ENCODE measurements at regions not wholly inside any gene's neighbourhood (a gene's known extent, or its start where the extent isn't known, plus 50 kb on each side); places are given as distances from the start of the nearest gene placed in this dataset.

- no peak for TF ChIP-seq CTCF (optimal IDR thresholded peaks at IDR 0.05 in 1 of 3, IDR thresholded peaks at IDR 0.05 in 1 of 3, conservative IDR thresholded peaks at IDR 0.05 in 1 of 3; ENCODE audit: extremely low read depth in 1 of 3, insufficient read depth in 2 of 3, low read length in 3 of 3)
- no peak for TF ChIP-seq EZH2 (IDR thresholded peaks at IDR 0.05; ENCODE audit: low read length)
- Histone ChIP-seq H3K9me3 (ENCODE audit: control insufficient read depth, low read depth, low read length) (no peaks in the 10 kb centered on the region), H3K9ac (ENCODE audit: control insufficient read depth, extremely low read depth, insufficient read depth, low read length) (no peak overlapping the region), H3K27ac (ENCODE audit: control insufficient read depth, insufficient read depth, low read length) (no peak overlapping the region), H3K9me1 (ENCODE audit: control insufficient read depth, extremely low read depth, insufficient read depth, low read length) (no peaks in the 10 kb centered on the region), H3K79me2 (ENCODE audit: control insufficient read depth, insufficient read depth, low read length) (no peaks in the 10 kb centered on the region), H3K4me1 (ENCODE audit: control insufficient read depth, extremely low read depth, insufficient read depth, low read length) (no peaks in the 10 kb centered on the region), H4K20me1 (ENCODE audit: control insufficient read depth, extremely low read depth, insufficient read depth, low read length) (no peaks in the 10 kb centered on the region), H3K4me2 (ENCODE audit: control insufficient read depth, extremely low read depth, insufficient read depth, low read depth, low read length) (no peak overlapping the region), H2AFZ (ENCODE audit: control insufficient read depth, low read length) (no peak overlapping the region), H3K36me3 (ENCODE audit: control insufficient read depth in 2 of 2, extremely low read depth in 1 of 2, insufficient read depth in 2 of 2, low read length in 2 of 2) (no peaks in the 10 kb centered on the region), H3K27me3 (ENCODE audit: control insufficient read depth, extremely low read depth, insufficient read depth, low read length) (no peaks in the 10 kb centered on the region), H3K4me3 (ENCODE audit: control insufficient read depth in 2 of 3, extremely low read depth in 1 of 3, insufficient read depth in 2 of 3, low read depth in 1 of 3, low read length in 3 of 3) (no peak overlapping the region)
- dilution Hi-C loops (cut with MboI; ENCODE audit: extremely low pct_ligation_motif_present, low sequenced_read_pairs), result no loop called here
- DNase-seq (ENCODE audit: low read depth, low spot score) (no peak), FAIRE-seq (no peak)
These were observed 265.4 kb downstream of the DTWD2 start for GRCh38 chr5:118723021-118723338.

- Histone ChIP-seq H4K20me1 (ENCODE audit: control insufficient read depth, extremely low read depth, insufficient read depth, low read length) (no peaks in the 10 kb centered on the region), H3K79me2 (ENCODE audit: control insufficient read depth, insufficient read depth, low read length) (no peaks in the 10 kb centered on the region), H3K9me3 (ENCODE audit: control insufficient read depth, low read depth, low read length) (no peaks in the 10 kb centered on the region), H3K4me1 (ENCODE audit: control insufficient read depth, extremely low read depth, insufficient read depth, low read length) (no peaks in the 10 kb centered on the region), H3K27me3 (ENCODE audit: control insufficient read depth, extremely low read depth, insufficient read depth, low read length) (no peaks in the 10 kb centered on the region), H3K9me1 (ENCODE audit: control insufficient read depth, extremely low read depth, insufficient read depth, low read length) (no peaks in the 10 kb centered on the region), H3K27ac (ENCODE audit: control insufficient read depth, insufficient read depth, low read length) (no peak overlapping the region), H3K4me2 (ENCODE audit: control insufficient read depth, extremely low read depth, insufficient read depth, low read depth, low read length) (no peak overlapping the region), H3K36me3 (ENCODE audit: control insufficient read depth in 2 of 2, extremely low read depth in 1 of 2, insufficient read depth in 2 of 2, low read length in 2 of 2) (no peaks in the 10 kb centered on the region), H2AFZ (ENCODE audit: control insufficient read depth, low read length) (no peak overlapping the region), H3K4me3 (ENCODE audit: control insufficient read depth in 2 of 3, extremely low read depth in 1 of 3, insufficient read depth in 2 of 3, low read depth in 1 of 3, low read length in 3 of 3) (no peak overlapping the region), H3K9ac (ENCODE audit: control insufficient read depth, extremely low read depth, insufficient read depth, low read length) (no peak overlapping the region)
- TF ChIP-seq EZH2 (IDR thresholded peaks at IDR 0.05; ENCODE audit: low read length) (no peak), CTCF (optimal IDR thresholded peaks at IDR 0.05 in 1 of 3, IDR thresholded peaks at IDR 0.05 in 1 of 3, conservative IDR thresholded peaks at IDR 0.05 in 1 of 3; ENCODE audit: extremely low read depth in 1 of 3, insufficient read depth in 2 of 3, low read length in 3 of 3) (no peak)
- dilution Hi-C loops (cut with MboI; ENCODE audit: extremely low pct_ligation_motif_present, low sequenced_read_pairs), result no loop called here
- FAIRE-seq, result no peak
- no peak for DNase-seq (ENCODE audit: low read depth, low spot score)
These were observed 266.0 kb downstream of the DTWD2 start for GRCh38 chr5:118722122-118723020.

Data from keratinocyte (primary cell).